ACHN (cell line): ENCODE measurements at regions not wholly inside any gene's neighbourhood (a gene's known extent, or its start where the extent isn't known, plus 50 kb on each side); places are given as distances from the start of the nearest gene placed in this dataset.

ENCODE experiments used
- DNase-seq: peaks from one replicate; pipeline ENCODE4 v3.0.0-alpha.2; 2015
- in situ Hi-C: cut with HindIII; loops from 2 replicates; pipeline ENCODE4 v1.10.0; 2017; ENCODE audit warnings: low sequenced_read_pairs, low pct_ligation_motif_present, low pct_unique_long_range_greater_than_20kb

GRCh38 chr17:52758481-52758880 lies 600.0 kb upstream of the CA10 start:
- in situ Hi-C loops: no loop called here
- DNase-seq: no peak

- in situ Hi-C loops: no loop called here
- no peak for DNase-seq
Measured at GRCh38 chr17:52756746-52757145, 598.2 kb upstream of the CA10 start.

GRCh38 chr17:52754838-52755237 lies 596.3 kb upstream of the CA10 start:
- no peak for DNase-seq
- in situ Hi-C loops: no loop called here

- in situ Hi-C loops: no loop called here
- no peak for DNase-seq
Measured at GRCh38 chr17:52751051-52751450, 592.5 kb upstream of the CA10 start.

- DNase-seq: no peak
- in situ Hi-C loops: no loop called here
Measured at GRCh38 chr17:52744179-52744578, 585.7 kb upstream of the CA10 start.

- in situ Hi-C loops: no loop called here
Measured at GRCh38 chr17:52740006-52740405, 581.5 kb upstream of the CA10 start.

GRCh38 chr17:52738791-52739190 lies 580.3 kb upstream of the CA10 start:
- DNase-seq: no peak
- in situ Hi-C loops: no loop called here

More at GRCh38 chr17:52740006-52740405, 581.5 kb upstream of the CA10 start:
- DNase-seq: no peak

GRCh38 chr17:52737071-52737470 lies 578.6 kb upstream of the CA10 start:
- in situ Hi-C loops: no loop called here
- DNase-seq: no peak

- no peak for DNase-seq
- in situ Hi-C loops: no loop called here
Measured at GRCh38 chr17:52732841-52733240, 574.3 kb upstream of the CA10 start.

- no peak for DNase-seq
- in situ Hi-C loops: no loop called here
Measured at GRCh38 chr17:52724578-52724977, 566.1 kb upstream of the CA10 start.

GRCh38 chr17:52721910-52722309 lies 563.4 kb upstream of the CA10 start:
- in situ Hi-C loops: no loop called here
- DNase-seq: no peak

- no peak for DNase-seq
- in situ Hi-C loops: no loop called here
Measured at GRCh38 chr17:52710363-52710901, 551.9 kb upstream of the CA10 start.

- no peak for DNase-seq
- in situ Hi-C loops: no loop called here
Measured at GRCh38 chr17:52709724-52710123, 551.2 kb upstream of the CA10 start.

GRCh38 chr17:52696362-52696761 lies 537.8 kb upstream of the CA10 start:
- in situ Hi-C loops: no loop called here
- DNase-seq: no peak

- no peak for DNase-seq
- in situ Hi-C loops: no loop called here
Measured at GRCh38 chr17:52686140-52686539, 527.6 kb upstream of the CA10 start.

- in situ Hi-C loops: no loop called here
Measured at GRCh38 chr17:52681480-52681879, 523.0 kb upstream of the CA10 start.

GRCh38 chr17:52678211-52678610 lies 519.7 kb upstream of the CA10 start:
- no peak for DNase-seq
- in situ Hi-C loops: no loop called here

More at GRCh38 chr17:52681480-52681879, 523.0 kb upstream of the CA10 start:
- DNase-seq: no peak

GRCh38 chr17:52674686-52675085 lies 516.2 kb upstream of the CA10 start:
- in situ Hi-C loops: no loop called here
- DNase-seq: no peak

GRCh38 chr17:52673791-52674190 lies 515.3 kb upstream of the CA10 start:
- in situ Hi-C loops: no loop called here
- DNase-seq: no peak

GRCh38 chr17:52666264-52666663 lies 507.8 kb upstream of the CA10 start:
- in situ Hi-C loops: no loop called here
- no peak for DNase-seq

- in situ Hi-C loops: no loop called here
- no peak for DNase-seq
Measured at GRCh38 chr17:52660692-52661091, 502.2 kb upstream of the CA10 start.
